BJ (cell line): ENCODE measurements at regions not wholly inside any gene's neighbourhood (a gene's known extent, or its start where the extent isn't known, plus 50 kb on each side); places are given as distances from the start of the nearest gene placed in this dataset.

ENCODE experiments used
- CTCF ChIA-PET: fragments of 350-600 bp; formaldehyde crosslinking; extraction: SDS; loops from one replicate; lab custom pipeline; 2021; ENCODE audit warnings: antibody characterized with exemption, inconsistent platforms; lab: Yijun Ruan, JAX
- POLR2A ChIA-PET: fragments of 300-600 bp; sonication (Branson Sonifier 250); formaldehyde crosslinking; extraction: SDS; loops from one replicate; lab custom pipeline; 2021; ENCODE audit warnings: antibody characterized with exemption; lab: Charles Lee
- DNase-seq: peaks from one replicate; pipeline ENCODE4 v3.0.0-alpha.2; 2011; ENCODE audit warnings: low read depth
- H3K27me3 ChIP-seq: 2 replicates; pipeline ENCODE4 v1.6.0; 2011; ENCODE audit warnings: low read length; ENCODE audit not compliant: control insufficient read depth, insufficient read depth
- H3K36me3 ChIP-seq: 2 replicates; pipeline ENCODE4 v1.5.1; 2011; ENCODE audit warnings: low read length; ENCODE audit not compliant: control insufficient read depth, insufficient read depth
- H3K4me3 ChIP-seq: 2 replicates; pipeline ENCODE4 v1.5.1; 2011; ENCODE audit warnings: low read depth, mild to moderate bottlenecking, control low read depth, low read length
- TF ChIP-seq, protein P1 (sequence below): IDR thresholded peaks from 2 replicates; pipeline ENCODE4 v1.5.1; 2011; ENCODE audit warnings: low read depth, mild to moderate bottlenecking, control low read depth, inconsistent platforms, low read length, moderate library complexity; ENCODE audit not compliant: insufficient read depth

DNA sequence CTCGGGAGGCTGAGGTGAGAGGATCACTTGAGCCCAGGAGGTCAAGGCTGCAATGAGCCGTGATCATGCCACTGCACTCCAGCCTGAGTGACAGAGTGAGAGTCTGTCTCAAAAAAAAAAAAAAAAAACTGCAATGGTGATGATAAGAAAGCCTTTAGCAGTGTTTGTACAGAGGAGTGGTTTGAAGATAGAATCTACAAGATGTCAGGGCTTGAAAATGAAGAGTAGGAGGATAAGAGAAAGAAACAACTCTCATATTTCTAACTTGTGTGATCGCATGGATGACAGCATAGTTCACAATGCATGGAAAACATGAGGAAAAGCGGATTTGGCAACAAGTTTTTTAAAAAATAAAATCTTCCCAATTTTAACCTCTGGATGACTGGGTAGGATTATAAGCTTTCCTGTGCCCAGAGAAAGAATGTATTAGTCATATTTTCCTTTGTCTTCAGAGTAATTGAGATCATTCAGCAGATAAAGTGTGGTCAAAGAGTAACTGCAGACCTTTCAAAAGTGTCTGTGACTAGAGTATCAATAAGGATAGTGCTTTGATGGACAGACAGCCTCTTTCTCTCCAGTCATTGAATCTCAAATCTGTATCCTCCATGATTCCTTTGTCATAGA, 328.1 kb downstream of the CASP12 start:
- TF ChIP-seq, protein P1, sequence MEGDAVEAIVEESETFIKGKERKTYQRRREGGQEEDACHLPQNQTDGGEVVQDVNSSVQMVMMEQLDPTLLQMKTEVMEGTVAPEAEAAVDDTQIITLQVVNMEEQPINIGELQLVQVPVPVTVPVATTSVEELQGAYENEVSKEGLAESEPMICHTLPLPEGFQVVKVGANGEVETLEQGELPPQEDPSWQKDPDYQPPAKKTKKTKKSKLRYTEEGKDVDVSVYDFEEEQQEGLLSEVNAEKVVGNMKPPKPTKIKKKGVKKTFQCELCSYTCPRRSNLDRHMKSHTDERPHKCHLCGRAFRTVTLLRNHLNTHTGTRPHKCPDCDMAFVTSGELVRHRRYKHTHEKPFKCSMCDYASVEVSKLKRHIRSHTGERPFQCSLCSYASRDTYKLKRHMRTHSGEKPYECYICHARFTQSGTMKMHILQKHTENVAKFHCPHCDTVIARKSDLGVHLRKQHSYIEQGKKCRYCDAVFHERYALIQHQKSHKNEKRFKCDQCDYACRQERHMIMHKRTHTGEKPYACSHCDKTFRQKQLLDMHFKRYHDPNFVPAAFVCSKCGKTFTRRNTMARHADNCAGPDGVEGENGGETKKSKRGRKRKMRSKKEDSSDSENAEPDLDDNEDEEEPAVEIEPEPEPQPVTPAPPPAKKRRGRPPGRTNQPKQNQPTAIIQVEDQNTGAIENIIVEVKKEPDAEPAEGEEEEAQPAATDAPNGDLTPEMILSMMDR, result no peak
- DNase-seq, result no peak
- no peaks in the 10 kb centered on the region for H3K27me3 ChIP-seq
- ChIA-PET POLR2A (no interaction called here), CTCF (no interaction called here)
- no peaks in the 10 kb centered on the region for H3K36me3 ChIP-seq
- H3K4me3 ChIP-seq, result no peak overlapping the region

DNA sequence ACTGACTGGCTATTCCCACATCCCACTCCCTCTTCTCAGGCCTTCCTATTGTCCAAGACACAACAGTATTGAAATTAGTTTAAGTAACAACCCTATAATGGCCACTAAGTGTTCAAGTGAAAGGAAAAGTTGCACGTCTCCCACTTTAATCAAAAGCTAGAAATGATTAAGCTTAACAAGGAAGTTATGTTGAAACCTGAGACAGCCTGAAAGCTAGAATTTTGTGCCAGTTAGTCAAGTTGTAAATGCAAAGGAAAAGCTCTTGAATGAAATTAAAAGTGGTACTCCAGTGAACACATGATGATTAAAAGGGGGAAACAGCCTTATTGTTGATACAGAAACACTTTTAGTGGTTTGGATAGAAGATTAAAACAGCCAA, 332.7 kb downstream of the CASP12 start:
- DNase-seq, result no peak
- TF ChIP-seq, protein P1, result no peak
- no peaks in the 10 kb centered on the region for H3K27me3 ChIP-seq
- POLR2A ChIA-PET, result no interaction called here
- no peak overlapping the region for H3K4me3 ChIP-seq
- CTCF ChIA-PET, result no interaction called here
- H3K36me3 ChIP-seq, result no peaks in the 10 kb centered on the region

DNA sequence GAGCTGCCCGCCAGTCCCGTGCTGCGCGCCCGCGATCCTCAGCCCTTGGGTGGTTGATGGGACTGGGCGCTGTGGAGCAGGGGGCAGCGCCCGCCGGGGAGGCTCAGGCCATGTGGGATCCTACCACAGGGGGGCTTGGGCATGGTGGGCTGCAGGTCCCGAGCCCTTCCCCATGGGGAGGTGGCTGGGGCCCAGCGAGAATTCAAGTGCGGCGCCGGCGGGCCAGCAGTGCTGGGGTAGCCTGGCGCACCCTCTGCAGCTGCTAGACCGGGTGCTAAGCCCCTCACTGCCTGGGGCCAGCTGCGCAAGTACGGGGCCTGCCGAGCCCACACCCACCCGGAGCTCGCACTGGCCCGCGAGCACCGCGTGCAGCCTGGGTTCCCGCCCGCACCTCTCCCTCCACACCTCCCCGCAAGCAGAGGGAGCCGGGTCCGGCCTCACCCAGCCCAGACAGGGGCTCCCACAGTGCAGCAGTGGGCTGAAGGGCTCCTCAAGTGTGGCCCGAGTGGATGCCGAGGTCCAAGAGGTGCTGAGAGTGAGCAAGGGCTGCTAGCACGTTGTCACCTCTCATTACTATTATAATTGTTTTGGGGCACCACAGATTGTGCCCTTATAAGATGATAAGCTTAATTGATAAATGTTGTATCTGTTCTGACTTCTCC, 333.2 kb downstream of the CASP12 start:
- CTCF ChIA-PET, result no interaction called here

DNA sequence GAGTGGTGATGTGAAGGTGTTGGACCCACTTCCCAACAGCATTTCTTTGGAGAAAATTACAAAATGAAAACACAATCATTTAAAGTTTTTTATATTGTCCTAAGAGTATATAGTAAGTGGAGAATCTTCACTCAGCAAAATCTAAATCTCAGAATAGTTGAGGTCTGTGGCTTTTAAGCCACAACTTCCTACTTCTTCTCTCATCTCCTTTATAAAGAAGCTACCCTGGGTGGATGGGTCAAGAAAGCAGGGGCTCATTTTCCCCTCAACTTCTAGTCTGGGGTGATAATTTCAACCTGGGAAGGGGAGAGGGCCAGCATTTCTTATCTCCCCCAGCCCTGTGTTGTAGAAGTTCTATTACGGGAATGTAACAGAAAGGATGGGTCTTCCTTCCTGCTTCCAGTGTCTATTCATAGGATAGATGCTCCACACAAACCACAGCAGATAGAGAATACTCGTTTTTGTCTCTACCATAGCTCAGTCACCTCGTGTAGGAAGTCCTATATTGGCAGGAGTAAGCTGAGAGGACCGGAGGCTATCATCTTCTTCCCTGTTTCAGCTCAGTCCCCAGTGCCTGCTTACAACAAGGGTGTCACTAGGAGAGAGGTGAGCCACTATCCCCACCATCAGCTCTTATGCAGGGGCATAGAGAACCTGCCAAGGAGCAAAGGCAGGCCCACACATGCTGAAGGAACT, 341.5 kb downstream of the CASP12 start:
- no peak overlapping the region for H3K4me3 ChIP-seq
- POLR2A ChIA-PET, result no interaction called here
- H3K36me3 ChIP-seq, result no peaks in the 10 kb centered on the region
- H3K27me3 ChIP-seq, result no peaks in the 10 kb centered on the region
- TF ChIP-seq, protein P1, result no peak
- DNase-seq, result no peak
- CTCF ChIA-PET, result no interaction called here

More for the DNA sequence above, 333.2 kb downstream of the CASP12 start:
- H3K4me3 ChIP-seq, result no peak overlapping the region
- TF ChIP-seq, protein P1, result no peak
- no peaks in the 10 kb centered on the region for H3K27me3 ChIP-seq
- POLR2A ChIA-PET, result no interaction called here
- no peak for DNase-seq
- H3K36me3 ChIP-seq, result no peaks in the 10 kb centered on the region

DNA sequence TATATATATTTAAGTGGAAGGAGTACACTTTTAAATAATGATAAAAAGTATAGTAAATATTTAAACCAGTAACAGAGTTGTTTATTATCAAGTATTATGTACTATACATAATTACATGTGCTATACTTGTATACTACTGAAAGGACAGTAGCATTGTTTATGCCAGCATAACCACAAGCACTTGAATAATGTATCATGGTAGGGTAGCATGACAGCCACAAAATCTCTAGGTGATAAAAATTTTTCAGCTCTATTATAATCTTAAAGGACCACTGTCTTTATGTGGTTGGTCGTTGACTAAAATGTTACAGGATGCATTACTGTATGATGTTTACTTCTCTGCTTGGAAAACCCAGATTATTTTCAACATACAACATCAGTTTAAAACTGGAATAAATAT, 349.2 kb downstream of the CASP12 start:
- ChIA-PET CTCF (interaction anchor here (0.6 kb wide), 1 partner anchor 996 kb away, joined by 3 read pairs; no protein-coding TSS in a partner anchor), POLR2A (no interaction called here)
- Histone ChIP-seq H3K36me3 (no peaks in the 10 kb centered on the region), H3K4me3 (no peak overlapping the region), H3K27me3 (no peaks in the 10 kb centered on the region)
- DNase-seq, result no peak
- TF ChIP-seq, protein P1, result no peak
